HG03097 (cell line): ENCODE measurements at regions not wholly inside any gene's neighbourhood (a gene's known extent, or its start where the extent isn't known, plus 50 kb on each side); places are given as distances from the start of the nearest gene placed in this dataset.
"Not testable (repeated sequence)": the region's sequence is repeated elsewhere in the genome, so short reads cannot be mapped to it uniquely, and the experiment has no call there.

Experiments
- ATAC-seq: cut with Tn5 transposase; IDR thresholded peaks from one replicate; pipeline ENCODE4 v1.9.1; 2021; ENCODE audit not compliant: unreplicated experiment, low FRiP score

DNA sequence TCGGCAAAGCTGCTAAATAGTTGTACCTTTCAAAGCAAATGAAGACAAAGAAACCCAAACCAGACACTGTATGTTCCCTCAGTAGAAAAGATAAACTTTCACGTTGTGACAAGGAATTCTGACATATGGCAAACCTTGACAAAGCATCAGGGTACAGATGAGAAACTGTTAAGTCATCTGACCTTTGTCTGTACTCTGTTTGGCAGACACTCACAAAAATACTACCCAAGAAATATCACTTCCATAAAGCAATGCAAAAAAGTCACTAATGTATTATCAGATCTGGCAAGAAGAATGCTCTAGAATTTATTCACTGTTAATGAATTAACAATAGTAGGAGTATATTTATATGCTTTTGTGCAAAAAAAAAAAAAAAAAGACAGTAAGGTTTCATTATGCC lies 843.7 kb downstream of the DIAPH3 start:
- ATAC-seq, result no peak

DNA sequence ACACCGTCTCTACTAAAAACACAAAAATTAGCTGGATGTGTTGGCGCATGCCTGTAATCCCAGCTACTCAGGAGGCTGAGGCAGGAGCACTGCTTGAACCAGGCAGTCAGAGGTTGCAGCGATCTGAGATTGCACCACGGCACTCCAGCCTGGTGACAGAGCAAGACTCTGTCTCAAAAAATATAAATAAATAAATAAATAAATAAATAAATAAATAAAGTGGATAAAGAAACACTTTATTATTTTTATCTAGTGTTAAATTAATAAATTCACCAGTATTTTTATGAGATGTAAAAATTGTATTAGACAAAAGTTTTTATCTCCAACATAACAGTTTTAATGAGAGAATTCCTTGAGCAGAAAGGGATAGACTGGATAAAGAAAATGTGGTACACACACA lies 839.3 kb downstream of the DIAPH3 start:
- not testable (repeated sequence) for ATAC-seq

DNA sequence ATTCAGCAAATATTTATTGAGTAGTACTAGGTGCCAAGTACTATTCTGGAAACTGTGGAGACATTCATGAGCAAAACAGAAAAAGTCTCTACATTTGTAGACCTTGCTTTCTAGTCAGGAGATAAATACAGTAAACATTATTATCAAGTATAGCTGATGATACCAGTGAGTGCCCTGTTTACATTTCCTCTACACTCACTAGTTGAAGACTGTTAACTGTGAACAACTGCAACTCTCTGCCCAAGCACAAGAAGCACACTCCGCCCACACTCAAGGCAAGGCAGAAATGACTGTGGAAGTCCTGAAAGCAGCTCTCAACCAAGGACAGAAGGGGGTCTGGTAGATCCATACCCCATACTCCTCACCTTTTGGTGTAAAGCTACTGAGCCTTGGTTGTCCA lies 837.0 kb downstream of the DIAPH3 start:
- ATAC-seq, result no peak

DNA sequence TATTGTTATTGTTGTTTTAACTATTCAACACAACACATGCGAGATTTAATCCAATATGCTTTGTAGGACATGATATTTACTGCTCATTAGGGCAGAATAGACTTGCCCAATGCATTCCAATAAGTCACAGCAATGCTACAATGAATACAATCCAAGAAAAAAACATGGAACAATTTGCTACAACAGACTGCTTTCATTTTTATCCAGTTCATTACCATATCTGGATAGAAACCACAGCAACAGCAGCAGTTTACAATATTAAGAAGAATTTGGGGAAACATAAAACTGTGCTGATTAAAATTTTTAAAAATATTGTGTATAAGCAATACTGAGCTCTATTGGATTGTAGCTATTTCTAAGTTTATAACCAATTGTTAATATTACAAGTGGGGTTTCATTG lies 833.0 kb downstream of the DIAPH3 start:
- no peak for ATAC-seq

DNA sequence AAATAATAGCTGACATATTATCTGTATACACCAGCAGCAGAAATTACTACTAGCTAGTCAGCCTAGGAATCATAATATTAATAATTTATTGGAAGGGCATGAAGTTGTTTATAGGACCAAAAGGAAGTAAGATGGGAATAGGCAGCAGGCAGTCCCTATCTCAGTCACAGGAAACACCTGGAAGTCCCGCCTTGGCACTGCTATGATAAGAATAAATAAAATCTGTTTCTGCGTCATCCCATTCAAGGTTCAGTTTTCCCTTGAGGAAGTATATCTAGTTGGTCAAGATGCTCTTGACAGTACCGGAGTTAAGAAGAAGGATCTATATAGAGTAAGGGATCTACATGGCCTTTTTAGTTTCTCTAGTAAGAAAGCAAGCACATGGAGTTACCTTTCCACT lies 830.8 kb downstream of the DIAPH3 start:
- no peak for ATAC-seq

DNA sequence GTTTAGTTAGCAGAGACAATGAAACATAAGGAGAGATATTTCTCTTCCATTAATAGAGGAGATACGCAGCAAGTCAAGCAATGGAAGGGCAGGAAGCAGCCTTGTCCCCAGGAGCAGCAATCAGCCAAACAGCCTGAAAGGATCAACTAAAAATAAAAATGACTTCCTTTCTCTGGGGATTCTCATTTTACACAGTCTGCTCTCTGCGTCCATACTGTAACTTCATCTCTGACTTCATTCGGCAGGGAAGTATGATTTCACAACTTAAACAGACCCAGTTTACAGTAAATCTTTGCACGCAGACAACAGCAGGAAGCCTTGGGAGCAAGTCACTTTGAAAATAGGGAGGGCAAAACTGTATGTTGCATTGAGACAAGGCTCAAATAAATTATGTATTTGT lies 826.7 kb downstream of the DIAPH3 start:
- no peak for ATAC-seq

DNA sequence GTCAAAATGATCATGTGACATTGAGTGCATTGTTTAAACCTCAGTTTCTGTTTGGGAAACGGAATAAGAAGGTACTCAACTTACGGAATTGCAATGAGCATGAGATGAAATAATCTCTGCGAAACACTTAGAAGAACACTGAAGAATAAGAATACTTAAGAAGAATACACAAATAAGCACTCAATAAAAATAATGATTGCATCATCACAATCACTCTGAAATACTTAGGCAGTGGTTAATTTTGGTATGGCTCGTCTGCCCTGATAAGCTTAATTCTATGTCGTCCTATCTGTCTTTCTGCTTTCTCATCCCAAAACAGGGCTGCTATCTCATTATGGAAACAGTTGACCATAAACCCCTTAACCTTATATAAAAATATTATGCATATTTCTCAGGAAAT lies 823.6 kb downstream of the DIAPH3 start:
- no peak for ATAC-seq

DNA sequence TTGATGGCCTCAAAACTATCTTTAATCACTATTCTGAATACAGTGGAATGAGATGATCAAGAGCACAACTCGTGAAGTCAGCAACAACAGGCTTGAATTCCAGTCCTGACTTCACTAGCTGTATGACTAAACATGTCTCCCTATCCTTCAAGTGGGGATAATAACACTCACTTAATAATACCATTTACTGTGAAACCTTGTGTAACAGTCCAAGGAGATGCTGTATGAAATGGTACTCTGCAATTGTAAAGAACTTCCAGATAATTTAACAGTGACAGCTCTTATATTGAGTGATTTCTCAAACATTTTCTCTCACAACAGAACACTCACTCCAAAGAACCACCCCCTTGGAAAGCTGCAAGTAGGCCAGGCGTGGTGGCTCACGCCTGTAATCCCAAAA lies 823.1 kb downstream of the DIAPH3 start:
- no peak for ATAC-seq

DNA sequence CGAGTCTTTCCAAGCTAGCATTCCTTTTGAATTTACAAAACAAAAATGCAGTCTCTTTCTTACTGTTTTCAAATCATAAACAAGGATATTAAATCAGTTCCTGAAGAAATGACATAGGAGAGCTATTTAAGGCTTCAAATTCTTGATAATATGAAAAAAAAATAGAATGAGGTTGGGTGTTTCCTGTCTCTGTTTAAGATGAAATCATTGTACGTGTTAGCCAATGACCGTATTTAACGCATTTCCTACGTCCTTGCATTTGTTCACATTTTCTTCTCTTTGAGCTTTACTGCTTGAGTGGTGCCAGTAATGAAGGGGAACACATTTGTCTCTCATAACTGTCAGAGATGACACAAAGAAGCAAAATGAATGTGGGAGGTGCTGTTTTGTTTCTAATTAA lies 821.3 kb downstream of the DIAPH3 start:
- ATAC-seq, result no peak

DNA sequence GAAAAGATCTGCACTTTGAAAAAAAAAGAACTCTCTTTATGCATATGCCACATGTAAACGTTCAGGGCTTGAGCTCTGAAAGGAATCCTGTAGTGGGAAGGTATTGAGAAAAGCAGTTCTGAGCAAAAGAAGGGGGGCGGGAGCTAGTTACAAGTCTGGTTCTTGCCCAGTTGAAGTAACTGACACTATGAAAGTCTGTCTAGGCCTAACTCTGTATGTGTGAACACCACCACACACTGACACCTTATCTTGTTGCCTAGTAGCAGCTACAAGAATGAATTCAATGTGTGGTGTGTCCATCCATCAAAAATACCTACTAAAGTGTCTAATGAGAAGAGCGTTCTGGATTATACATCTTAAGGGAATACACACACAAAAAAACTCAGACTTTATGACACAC lies 820.6 kb downstream of the DIAPH3 start:
- no peak for ATAC-seq

DNA sequence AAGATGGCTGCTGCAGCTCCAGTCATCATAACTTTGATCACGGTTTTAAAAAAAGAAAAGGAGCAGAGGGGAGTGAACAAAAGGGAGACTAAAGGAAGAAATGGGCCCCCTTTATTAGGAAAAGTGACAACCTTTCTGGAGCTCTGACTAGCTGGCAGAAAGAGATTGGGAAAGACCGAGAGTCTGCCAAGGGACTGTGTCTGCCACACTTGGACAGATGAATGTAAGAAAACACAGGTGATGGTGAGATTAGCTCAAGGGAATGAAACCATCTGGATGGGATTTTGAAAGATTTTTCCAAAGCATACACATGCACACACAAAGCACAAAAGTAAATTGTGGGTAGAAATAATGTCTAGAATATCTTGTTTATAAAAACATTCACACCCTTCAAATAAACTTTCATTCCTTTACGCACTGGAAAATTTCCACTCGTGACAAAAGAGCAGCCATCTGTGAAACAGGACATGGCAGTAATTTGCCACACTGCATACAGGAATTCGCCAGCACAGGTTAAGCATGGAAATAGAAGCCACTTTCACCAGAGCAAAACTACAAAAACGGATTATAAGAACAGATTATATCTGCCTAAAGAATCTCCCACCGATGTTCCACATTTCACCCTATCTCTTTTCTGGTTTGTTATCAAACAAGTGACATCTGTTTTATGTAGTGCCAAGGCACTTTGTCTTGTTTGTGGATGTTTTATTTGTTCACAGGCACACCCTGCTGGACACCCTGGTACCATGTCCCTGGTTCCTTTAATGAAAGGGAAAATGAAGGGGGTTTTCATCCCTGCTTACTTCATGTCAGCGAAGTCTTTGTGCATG lies 819.5 kb downstream of the DIAPH3 start:
- ATAC-seq, result no peak

DNA sequence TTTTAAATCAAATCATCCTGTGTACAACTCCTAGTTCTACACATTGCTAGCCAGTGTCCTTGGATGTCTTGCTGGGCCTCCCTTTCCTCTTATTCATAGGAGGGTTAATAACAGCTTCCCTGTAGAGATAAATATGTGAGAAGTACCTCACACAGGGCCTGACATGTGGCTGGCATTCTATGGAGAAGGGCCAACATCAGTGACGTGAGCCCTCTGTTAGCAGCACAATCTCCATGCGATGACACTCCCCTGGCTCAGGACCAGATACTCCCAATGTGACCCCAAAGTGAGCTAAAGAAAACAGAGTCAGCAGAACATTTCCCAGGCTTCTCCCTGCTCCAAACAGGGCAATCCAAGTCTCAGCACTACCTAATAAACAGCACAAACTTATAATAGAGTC lies 818.4 kb downstream of the DIAPH3 start:
- ATAC-seq, result no peak

DNA sequence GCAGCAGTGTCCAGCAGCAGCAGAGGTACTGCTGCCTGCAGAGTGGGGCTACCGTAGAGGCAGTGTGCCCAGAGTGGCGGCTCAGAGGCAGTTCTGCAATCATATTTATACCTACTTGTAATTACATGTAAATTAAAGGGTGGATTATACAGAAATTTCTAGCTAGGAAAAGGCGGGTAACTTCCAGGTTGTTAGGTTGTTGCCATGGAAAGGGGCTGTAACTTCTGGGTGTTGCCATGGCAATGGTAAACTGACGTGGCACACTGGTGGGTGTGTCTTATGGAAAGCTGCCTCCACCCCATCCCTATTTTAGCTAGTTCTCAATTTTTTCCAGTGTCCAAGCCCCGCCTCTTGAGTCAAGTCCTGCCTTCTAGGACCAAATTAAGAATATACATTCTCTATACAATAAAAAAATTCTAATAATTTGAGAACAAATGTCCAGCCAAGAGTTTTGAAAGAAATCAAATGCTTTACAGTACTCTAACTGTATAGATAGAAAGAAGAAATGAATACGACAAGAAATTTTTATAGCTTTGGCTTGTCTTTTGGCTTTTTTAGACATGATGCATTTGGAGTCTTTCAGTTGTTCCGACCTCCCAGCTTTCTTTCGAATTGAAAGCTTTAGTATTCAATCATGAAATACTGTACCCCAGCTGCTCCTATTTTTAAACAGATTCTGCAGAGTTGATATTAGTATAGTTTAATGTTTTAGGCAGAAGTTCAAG lies 816.6 kb downstream of the DIAPH3 start:
- no peak for ATAC-seq

DNA sequence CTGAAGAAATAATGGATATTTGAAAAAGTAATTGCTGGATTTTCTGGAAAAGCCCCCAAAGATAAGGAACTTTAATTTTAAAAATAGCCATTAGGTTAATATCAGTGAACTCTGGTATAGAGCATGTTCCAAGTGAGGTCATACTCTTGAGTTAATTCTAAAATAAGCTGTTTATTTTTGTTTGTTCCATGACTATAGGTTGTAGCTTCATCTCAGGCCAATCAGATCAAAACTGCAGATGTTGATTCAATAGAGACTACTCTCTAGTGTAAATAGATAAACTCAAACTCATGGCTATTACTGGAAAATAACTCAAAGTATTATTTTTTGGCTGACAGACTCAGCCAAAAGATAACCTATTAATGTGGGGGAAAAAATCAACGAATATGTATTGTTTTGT lies 815.1 kb downstream of the DIAPH3 start:
- no peak for ATAC-seq

DNA sequence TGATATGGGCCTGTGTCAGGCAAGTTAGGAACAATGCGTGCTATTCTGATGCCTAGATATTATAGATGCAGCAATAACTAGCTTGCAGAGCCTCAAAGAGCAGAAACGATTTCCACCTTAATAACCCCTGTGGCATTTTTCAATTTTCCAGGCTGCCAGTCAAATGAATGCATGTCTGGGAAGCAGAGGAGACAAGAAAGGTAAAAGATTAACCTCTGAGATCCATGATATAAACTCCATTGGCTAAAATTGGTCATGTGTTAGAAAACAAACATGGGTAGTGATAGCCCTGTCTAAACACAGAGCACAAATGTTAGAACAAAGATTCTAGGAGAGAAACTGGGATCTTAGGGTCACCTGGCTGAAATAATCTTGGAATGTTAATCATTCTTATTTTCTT lies 811.1 kb downstream of the DIAPH3 start:
- no peak for ATAC-seq

DNA sequence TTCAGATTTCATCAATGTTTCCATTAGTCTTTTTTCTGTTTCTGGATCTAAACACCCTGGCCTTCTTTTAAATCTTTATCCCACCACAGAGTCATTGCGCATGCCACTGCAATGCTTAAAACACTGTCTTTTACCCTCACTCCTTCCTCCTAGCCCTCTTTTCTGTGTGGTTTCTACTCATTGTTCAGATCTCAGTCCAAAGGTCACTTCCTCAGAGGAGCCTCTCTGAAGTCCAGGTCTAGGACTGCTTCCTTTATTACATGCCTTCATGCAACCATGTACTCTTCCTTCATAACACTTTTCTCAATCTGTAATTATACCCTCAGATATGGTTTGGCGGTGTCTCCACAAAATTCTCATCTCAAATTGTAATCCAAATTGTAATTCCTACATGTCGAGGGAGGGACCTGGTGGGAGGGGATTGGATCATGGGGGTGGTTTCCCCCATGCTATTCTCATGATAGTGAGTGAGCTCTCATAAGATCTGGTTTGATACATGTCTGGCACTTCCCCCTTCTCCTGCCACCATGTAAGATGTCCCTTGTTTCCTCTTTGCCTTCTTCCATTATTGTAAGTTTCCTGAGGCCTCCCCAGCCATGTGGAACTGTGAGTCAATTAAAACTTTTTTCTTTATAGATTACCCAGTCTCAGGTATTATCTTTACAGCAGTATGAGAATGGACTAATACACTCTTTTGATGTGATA lies 808.9 kb downstream of the DIAPH3 start:
- ATAC-seq, result no peak

DNA sequence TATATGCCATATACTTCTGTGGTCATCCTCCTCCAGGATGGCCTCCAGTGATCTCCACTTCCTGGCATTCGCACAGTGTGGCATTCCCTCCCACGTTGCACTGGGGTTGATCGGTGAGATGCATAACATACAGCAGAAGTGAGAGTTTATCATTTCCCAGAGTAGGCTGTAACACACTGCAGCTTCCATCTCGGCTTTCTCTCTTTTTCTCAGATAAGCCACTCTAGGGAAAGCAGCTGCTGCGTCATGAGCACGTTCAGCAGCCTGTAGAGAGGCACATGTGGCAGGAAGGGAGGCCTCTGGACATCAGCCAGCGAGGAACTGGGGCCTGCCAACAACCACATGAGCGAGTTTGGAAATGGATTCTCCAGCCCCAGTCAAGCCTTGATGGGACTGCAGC lies 807.1 kb downstream of the DIAPH3 start:
- ATAC-seq, result no peak

DNA sequence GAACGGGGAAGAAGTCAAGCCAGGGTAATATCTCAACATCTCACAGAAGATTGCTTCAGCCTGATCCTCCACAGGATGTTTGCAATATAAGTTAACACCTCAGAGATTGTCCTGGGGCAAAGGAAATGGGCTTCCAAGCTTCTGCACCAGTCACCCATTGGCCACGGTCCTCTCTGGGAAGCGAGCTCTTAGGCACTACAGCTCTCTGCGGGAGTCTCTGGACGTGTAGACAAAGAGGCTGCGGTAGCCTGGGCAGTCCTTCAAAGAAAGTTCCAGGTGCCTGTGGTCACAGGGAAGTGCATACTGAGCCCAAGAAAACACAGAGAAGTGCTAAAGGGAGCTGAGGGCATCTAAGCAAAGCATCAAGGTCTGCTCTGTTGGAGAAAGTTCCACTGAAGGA lies 805.7 kb downstream of the DIAPH3 start:
- no peak for ATAC-seq

DNA sequence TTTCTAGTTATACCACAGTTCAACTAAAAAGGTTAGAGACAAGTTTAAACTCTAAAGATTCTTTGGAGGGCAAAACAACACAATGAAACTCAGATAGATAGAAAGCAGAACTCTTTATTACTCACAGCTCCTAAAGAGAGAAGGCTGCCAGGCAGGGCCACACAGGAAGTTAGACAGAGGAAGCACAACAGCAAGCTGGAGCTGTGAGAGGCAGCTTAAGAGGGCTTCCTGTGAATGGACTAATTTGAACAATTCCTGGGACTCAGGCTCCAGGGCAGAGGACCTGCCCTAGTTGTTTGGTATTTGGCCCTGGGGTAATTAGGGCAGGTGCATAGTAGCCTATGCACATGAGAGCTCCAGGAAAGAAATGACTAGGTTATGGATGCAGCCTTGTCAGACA lies 803.6 kb downstream of the DIAPH3 start:
- no peak for ATAC-seq

DNA sequence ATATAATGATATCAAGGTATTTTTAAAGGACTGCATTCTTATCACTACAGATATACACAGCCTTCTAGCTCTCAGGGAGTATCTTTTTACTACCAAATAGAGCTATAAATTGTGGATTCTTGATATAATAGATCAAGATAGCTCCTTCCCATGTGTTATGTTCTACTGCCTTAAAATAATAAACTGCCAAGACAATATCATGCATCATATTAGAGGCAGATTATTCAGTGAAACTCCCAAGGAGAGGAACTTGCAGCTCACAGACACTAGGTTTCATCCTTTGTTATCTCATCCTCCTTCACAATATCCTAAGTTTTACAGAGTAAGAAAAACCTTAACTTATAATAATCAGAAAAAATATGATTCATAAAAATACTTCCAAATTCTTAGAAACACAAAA lies 802.8 kb downstream of the DIAPH3 start:
- ATAC-seq, result no peak

DNA sequence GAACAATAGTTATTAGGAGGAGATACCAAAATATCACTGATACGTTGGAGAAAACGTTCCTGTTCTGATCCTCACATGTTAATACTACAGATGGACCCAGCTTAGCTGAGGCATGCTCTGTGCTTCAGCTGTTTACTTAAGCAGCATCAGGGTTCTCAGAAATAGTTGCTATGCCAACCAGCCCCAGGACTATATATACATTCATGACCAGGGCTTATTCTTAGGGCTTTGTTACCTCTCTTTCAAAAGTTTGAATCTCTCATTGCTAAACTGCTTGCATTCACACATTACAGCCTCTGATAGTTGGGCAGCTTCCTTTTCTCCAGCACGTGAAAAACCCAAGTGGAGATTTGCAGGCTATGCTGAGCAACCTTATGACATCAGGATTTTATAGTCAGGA lies 800.4 kb downstream of the DIAPH3 start:
- no peak for ATAC-seq

DNA sequence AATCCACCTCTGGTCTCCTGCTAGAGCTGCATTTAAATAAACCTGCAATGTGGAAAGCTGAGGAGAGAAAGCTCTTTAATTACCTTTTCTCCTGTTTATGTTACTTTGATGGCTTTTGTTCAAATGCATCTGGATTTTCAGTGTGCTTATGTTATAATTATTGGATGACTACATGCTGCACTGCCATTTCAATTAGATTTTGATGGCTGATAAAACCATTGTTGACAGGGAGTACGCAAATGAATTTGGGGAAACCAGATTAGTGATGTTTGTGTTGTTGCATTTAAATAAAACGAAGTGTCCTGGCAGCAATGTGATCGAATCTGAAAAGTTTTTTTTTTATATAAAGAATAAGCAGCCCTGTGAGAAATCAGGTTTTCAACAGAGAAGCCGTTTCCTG lies 799.8 kb downstream of the DIAPH3 start:
- ATAC-seq, result no peak
